AG09319 (cell line): ENCODE measurements at regions not wholly inside any gene's neighbourhood (a gene's known extent, or its start where the extent isn't known, plus 50 kb on each side); places are given as distances from the start of the nearest gene placed in this dataset.
"Not testable (repeated sequence)": the region's sequence is repeated elsewhere in the genome, so short reads cannot be mapped to it uniquely, and the experiment has no call there.

Source experiments
- DNase-seq: peaks from one replicate; pipeline ENCODE4 v3.0.0-alpha.2; 2010; ENCODE audit warnings: low read depth; ENCODE audit errors: extremely low read depth
- CTCF ChIP-seq: IDR thresholded peaks from 2 replicates; pipeline ENCODE4 v1.5.1; 2011; ENCODE audit warnings: low read depth, mild to moderate bottlenecking, inconsistent platforms, low read length, moderate library complexity

- DNase-seq, result no peak
- TF ChIP-seq CTCF, result no peak
These were observed 290.5 kb upstream of the HS6ST1 start for GRCh38 chr2:128608921-128609880.

DNA sequence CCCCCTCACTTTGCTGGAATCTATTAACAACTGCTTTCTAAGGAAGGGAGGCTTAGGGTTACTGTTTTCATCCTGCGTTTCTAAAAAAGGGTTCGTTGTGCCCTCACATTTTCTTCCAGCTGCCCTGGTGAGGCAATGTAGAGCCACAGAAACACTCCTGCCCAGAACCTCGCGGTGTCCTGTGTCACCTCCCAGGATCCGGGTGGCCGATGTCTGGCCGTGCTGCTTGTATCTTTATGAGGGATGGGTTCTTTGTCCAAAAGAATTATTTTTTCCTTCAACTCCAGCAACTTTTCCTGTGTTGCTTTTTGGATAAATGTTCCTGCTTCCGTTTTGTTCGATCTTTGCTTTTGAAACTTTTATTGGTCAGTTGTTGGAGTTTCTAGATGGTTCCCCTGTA, 291.8 kb upstream of the HS6ST1 start:
- TF ChIP-seq CTCF, result no peak
- DNase-seq, result no peak

- TF ChIP-seq CTCF, result no peak
- no peak for DNase-seq
These were observed 293.0 kb upstream of the HS6ST1 start for GRCh38 chr2:128611421-128612320.

DNA sequence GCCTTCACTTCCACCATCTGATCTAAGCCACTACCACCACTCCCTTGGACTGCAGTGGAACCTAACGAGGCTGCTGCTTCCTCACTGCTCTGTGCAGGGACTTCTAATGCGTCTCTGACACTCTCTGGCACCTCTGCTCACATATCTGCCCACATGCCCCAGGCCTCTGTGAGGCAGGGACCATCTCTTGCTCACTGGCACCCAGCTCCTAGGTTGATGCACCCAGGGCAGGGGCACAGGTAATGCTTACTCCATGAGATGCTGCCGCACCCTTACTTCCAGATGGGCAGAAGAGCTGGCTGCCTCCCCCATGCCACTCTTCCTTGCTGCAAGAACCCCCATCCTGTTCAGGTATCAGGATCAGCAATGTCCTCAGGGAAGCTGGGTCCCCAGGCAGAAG, 294.0 kb upstream of the HS6ST1 start:
- TF ChIP-seq CTCF, result no peak
- no peak for DNase-seq

GRCh38 chr2:128613351-128613750, 294.7 kb upstream of the HS6ST1 start:
- no peak for DNase-seq
- TF ChIP-seq CTCF, result no peak

GRCh38 chr2:128613876-128614275, 295.2 kb upstream of the HS6ST1 start:
- no peak for TF ChIP-seq CTCF
- DNase-seq, result no peak

GRCh38 chr2:128614907-128615306, 296.2 kb upstream of the HS6ST1 start:
- DNase-seq, result not testable (repeated sequence)
